Gastroesophageal sphincter (tissue), 4 donors: ENCODE measurements at regions not wholly inside any gene's neighbourhood (a gene's known extent, or its start where the extent isn't known, plus 50 kb on each side); places are given as distances from the start of the nearest gene placed in this dataset.

Source experiments
- ATAC-seq: fragments of 150-250 bp; one replicate; pipeline ENCODE4 v1.9.1; 2016; ENCODE audit warnings: mild to moderate bottlenecking, moderate library complexity
- H3K27ac ChIP-seq, 4 donors: fragments of 200-600 bp; sonication (generic) in 3 of 4; 1 replicate in 3 of 4; 2 replicates in 1 of 4; pipeline ENCODE4 v1.5.1; 2016 to 2019
- H3K27me3 ChIP-seq: fragments of 200-600 bp; sonication (generic); one replicate; pipeline ENCODE4 v1.5.1; 2019
- H3K36me3 ChIP-seq, 2 donors: fragments of 200-600 bp; sonication (generic); one replicate each; pipeline ENCODE4 v1.5.1; 2019; ENCODE audit warnings: control low read depth in 1 of 2
- H3K4me1 ChIP-seq, 3 donors: fragments of 200-600 bp; sonication (generic); 1 replicate in 2 of 3; 2 replicates in 1 of 3; pipeline ENCODE4 v1.5.1; 2016 to 2019; ENCODE audit warnings: control low read depth in 2 of 3
- H3K4me3 ChIP-seq, 2 donors: fragments of 200-600 bp; sonication (generic); one replicate each; pipeline ENCODE4 v1.5.1; 2019; ENCODE audit warnings: mild to moderate bottlenecking in 1 of 2, moderate library complexity in 1 of 2
- H3K9me3 ChIP-seq, 3 donors: fragments of 200-600 bp; sonication (generic); one replicate each; pipeline ENCODE4 v1.5.1; 2017 to 2019; ENCODE audit warnings: control low read depth in 2 of 3
- CTCF ChIP-seq, 4 experiments: fragments of 200-600 bp in 2 of 4; fragments of 450-650 bp in 2 of 4; sonication (generic) in 1 of 4; IDR thresholded peaks; one replicate each; pipeline ENCODE4 v1.5.1; 2017 to 2019; ENCODE audit warnings: antibody characterized with exemption in 4 of 4, mild to moderate bottlenecking in 2 of 4, moderate library complexity in 2 of 4
- EP300 ChIP-seq: sonication (generic); formaldehyde crosslinking; IDR thresholded peaks from one replicate; pipeline ENCODE4 v1.6.1; 2017; ENCODE audit warnings: antibody characterized with exemption, mild to moderate bottlenecking
- POLR2A ChIP-seq, 2 donors: fragments of 450-650 bp; IDR thresholded peaks; one replicate each; pipeline ENCODE4 v1.6.1; 2017; ENCODE audit warnings: antibody characterized with exemption in 2 of 2, mild to moderate bottlenecking in 2 of 2, moderate library complexity in 1 of 2
- POLR2AphosphoS5 ChIP-seq: sonication (generic); formaldehyde crosslinking; IDR thresholded peaks from one replicate; pipeline ENCODE4 v1.6.1; 2017; ENCODE audit warnings: antibody characterized with exemption
- WGBS, 2 donors: methylation state at CpG; one replicate each; pipeline ENCODE4 v1.1.5; 2018; ENCODE audit warnings: low coverage in 1 of 2; 5-methylcytosine and 5-hydroxymethylcytosine counted together

GRCh38 chr16:77600555-77600954 is 121.8 kb upstream of the NUDT7 start:
- H3K27ac ChIP-seq = no peak overlapping the region
- WGBS, 2 donors = 80 to 94% methylated on average over 2 of the region's 2 CpGs
- H3K9me3 ChIP-seq = peaks cover 0 to 33% (median 0%) of the 10 kb centered on the region in 3 donors
- no peak overlapping the region for H3K4me3 ChIP-seq
- no peaks in the 10 kb centered on the region for H3K36me3 ChIP-seq
- H3K4me1 ChIP-seq = no peaks in the 10 kb centered on the region
- ATAC-seq = no peak
- H3K27me3 ChIP-seq = peaks cover 9% of the 10 kb centered on the region
- TF ChIP-seq POLR2AphosphoS5 (no peak), EP300 (no peak), CTCF (IDR thresholded peaks at IDR 0.05) (no peak)

GRCh38 chr16:77603656-77604055 is 118.7 kb upstream of the NUDT7 start:
- 54 to 67% methylated on average over 1 to 2 of the region's 2 CpGs for WGBS, 2 donors
- TF ChIP-seq POLR2A (IDR thresholded peaks at IDR 0.05) (no peak), CTCF (IDR thresholded peaks at IDR 0.05) (no peak), EP300 (no peak)
- no peak overlapping the region for H3K4me3 ChIP-seq
- ATAC-seq = no peak
- no peaks in the 10 kb centered on the region for H3K27me3 ChIP-seq
- H3K27ac ChIP-seq = no peak overlapping the region
- peaks cover 0 to 33% (median 0%) of the 10 kb centered on the region in 3 donors for H3K9me3 ChIP-seq
- H3K4me1 ChIP-seq = no peaks in the 10 kb centered on the region
- H3K36me3 ChIP-seq = no peaks in the 10 kb centered on the region

- 84 to 95% methylated on average over 6 of the region's 6 CpGs for WGBS, 2 donors
- TF ChIP-seq EP300 (no peak), CTCF (IDR thresholded peaks at IDR 0.05) (no peak), POLR2AphosphoS5 (no peak)
- Histone ChIP-seq H3K36me3 (no peaks in the 10 kb centered on the region), H3K4me3 (no peak overlapping the region), H3K27me3 (no peaks in the 10 kb centered on the region), H3K4me1 (no peaks in the 10 kb centered on the region), H3K27ac (no peak overlapping the region), H3K9me3 (no peaks in the 10 kb centered on the region)
- ATAC-seq = no peak
These were observed 111.8 kb upstream of the NUDT7 start for GRCh38 chr16:77610496-77610895.

- no peak for TF ChIP-seq EP300
- no peak for TF ChIP-seq POLR2AphosphoS5
- TF ChIP-seq POLR2A (IDR thresholded peaks at IDR 0.05) = no peak
- TF ChIP-seq CTCF (IDR thresholded peaks at IDR 0.05) = no peak
- ATAC-seq = no peak
- H3K9me3 ChIP-seq = no peaks in the 10 kb centered on the region
- H3K27me3 ChIP-seq = no peaks in the 10 kb centered on the region
- no peak overlapping the region for H3K27ac ChIP-seq
- 59 to 76% methylated on average over 2 of the region's 2 CpGs for WGBS, 2 donors
- no peaks in the 10 kb centered on the region for H3K4me1 ChIP-seq
- H3K36me3 ChIP-seq = no peaks in the 10 kb centered on the region
- no peak overlapping the region for H3K4me3 ChIP-seq
These were observed 110.9 kb upstream of the NUDT7 start for GRCh38 chr16:77611386-77611785.

- WGBS, 2 donors = 39 to 44% methylated on average over 3 of the region's 3 CpGs
- no peak overlapping the region for H3K4me3 ChIP-seq
- no peak overlapping the region for H3K27ac ChIP-seq
- no peak for ATAC-seq
- no peaks in the 10 kb centered on the region for H3K4me1 ChIP-seq
- no peaks in the 10 kb centered on the region for H3K27me3 ChIP-seq
- H3K36me3 ChIP-seq = no peaks in the 10 kb centered on the region
- H3K9me3 ChIP-seq = no peaks in the 10 kb centered on the region
- TF ChIP-seq POLR2AphosphoS5 (no peak), CTCF (IDR thresholded peaks at IDR 0.05) (no peak), POLR2A (IDR thresholded peaks at IDR 0.05) (no peak), EP300 (no peak)
These were observed 109.7 kb upstream of the NUDT7 start for GRCh38 chr16:77612596-77612995.
